H1 (cell line): ENCODE measurements at regions not wholly inside any gene's neighbourhood (a gene's known extent, or its start where the extent isn't known, plus 50 kb on each side); places are given as distances from the start of the nearest gene placed in this dataset.

ENCODE experiments used
- CHD7 ChIP-seq: fragments of 300-600 bp; sonication (generic); IDR thresholded peaks from 2 replicates; pipeline ENCODE4 v1.7.1; 2012; ENCODE audit warnings: low read length, moderate library complexity, mild to moderate bottlenecking, inconsistent platforms; ENCODE audit not compliant: insufficient replicate concordance

- no peak for TF ChIP-seq CHD7
Observed at GRCh38 chr20:29409833-29410805, 1847.3 kb upstream of the DEFB115 start (continued).
